CD1c-positive myeloid dendritic cell (primary cell): ENCODE measurements at regions not wholly inside any gene's neighbourhood (a gene's known extent, or its start where the extent isn't known, plus 50 kb on each side); places are given as distances from the start of the nearest gene placed in this dataset.

Experiments used
- DNase-seq: peaks from one replicate; pipeline ENCODE4 v3.0.0-alpha.2; 2016; ENCODE audit errors: extremely low spot score

- no peak for DNase-seq
These were observed 166.7 kb upstream of the SYT1 start for GRCh38 chr12:78697817-78698415.

- no peak for DNase-seq
These were observed 165.8 kb upstream of the SYT1 start for GRCh38 chr12:78698747-78699146.

- DNase-seq = no peak
These were observed 164.0 kb upstream of the SYT1 start for GRCh38 chr12:78700565-78700964.

- DNase-seq = no peak
These were observed 160.6 kb upstream of the SYT1 start for GRCh38 chr12:78703820-78704525.

- DNase-seq = no peak
These were observed 152.6 kb upstream of the SYT1 start for GRCh38 chr12:78711954-78712353.

- no peak for DNase-seq
These were observed 151.6 kb upstream of the SYT1 start for GRCh38 chr12:78712834-78713481.

GRCh38 chr12:78719721-78720120, 144.9 kb upstream of the SYT1 start:
- no peak for DNase-seq

- no peak for DNase-seq
These were observed 142.7 kb upstream of the SYT1 start for GRCh38 chr12:78721906-78722305.

GRCh38 chr12:78725033-78725432, 139.5 kb upstream of the SYT1 start:
- DNase-seq = no peak

- DNase-seq = no peak
These were observed 138.5 kb upstream of the SYT1 start for GRCh38 chr12:78725951-78726580.

- DNase-seq = no peak
These were observed 137.7 kb upstream of the SYT1 start for GRCh38 chr12:78726854-78727253.

- no peak for DNase-seq
These were observed 132.1 kb upstream of the SYT1 start for GRCh38 chr12:78732481-78732880.

- no peak for DNase-seq
These were observed 124.9 kb upstream of the SYT1 start for GRCh38 chr12:78739653-78740052.

- DNase-seq = no peak
These were observed 118.6 kb upstream of the SYT1 start for GRCh38 chr12:78746001-78746400.

GRCh38 chr12:78753058-78753457, 111.5 kb upstream of the SYT1 start:
- DNase-seq = no peak

GRCh38 chr12:78756936-78757335, 107.6 kb upstream of the SYT1 start:
- DNase-seq = no peak

GRCh38 chr12:78759367-78759766, 105.2 kb upstream of the SYT1 start:
- no peak for DNase-seq

GRCh38 chr12:78760906-78761305, 103.7 kb upstream of the SYT1 start:
- no peak for DNase-seq

- no peak for DNase-seq
These were observed 99.7 kb upstream of the SYT1 start for GRCh38 chr12:78764913-78765312.

GRCh38 chr12:78767264-78767981, 97.2 kb upstream of the SYT1 start:
- DNase-seq = no peak

- DNase-seq = no peak
These were observed 86.2 kb upstream of the SYT1 start for GRCh38 chr12:78778339-78778738.

- DNase-seq = no peak
These were observed 77.0 kb upstream of the SYT1 start for GRCh38 chr12:78787576-78787975.
